ENCODE measurements at regions not wholly inside any gene's neighbourhood (a gene's known extent, or its start where the extent isn't known, plus 50 kb on each side); places are given as distances from the start of the nearest gene placed in this dataset.

- no peak for TF ChIP-seq CTCF (IDR thresholded peaks at IDR 0.05)
- no peak for TF ChIP-seq POLR2A (IDR thresholded peaks at IDR 0.05)
Observed at GRCh38 chr4:137635108-137635507, 102.8 kb upstream of the PCDH18 start.
